ENCODE measurements at regions not wholly inside any gene's neighbourhood (a gene's known extent, or its start where the extent isn't known, plus 50 kb on each side); places are given as distances from the start of the nearest gene placed in this dataset.

- Histone ChIP-seq H3K27ac (ENCODE audit: low read depth, low read length) (no peak overlapping the region), H3K4me3 (ENCODE audit: extremely low read depth in 1 of 4, insufficient read depth in 2 of 4, low read depth in 3 of 4, low read length in 4 of 4) (no peak overlapping the region), H3K27me3 (replicated peaks in 1 of 4; ENCODE audit: control insufficient read depth in 3 of 4, extremely low read depth in 1 of 4, insufficient read depth in 3 of 4, low read length in 3 of 4) (peaks cover 0 to 1% (median 0%) of the 10 kb centered on the region in 4 experiments; a peak in 1 of 7 replicates), H2AFZ (ENCODE audit: low read length) (no peak overlapping the region), H3K4ac (replicated peaks; ENCODE audit: insufficient read length, low read depth, low read length) (no peak overlapping the region), H3K18ac (ENCODE audit: extremely low read depth, low read length) (no peak overlapping the region), H4K20me1 (replicated peaks in 1 of 2; ENCODE audit: control insufficient read depth in 1 of 2, insufficient read depth in 2 of 2, low read length in 2 of 2) (no peaks in the 10 kb centered on the region), H3K9me3 (ENCODE audit: insufficient read depth in 2 of 2, low read depth in 1 of 2, low read length in 1 of 2) (no peaks in the 10 kb centered on the region), H3K9ac (replicated peaks in 1 of 4; ENCODE audit: extremely low read depth in 1 of 4, low read depth in 3 of 4, low read length in 3 of 4) (no peak overlapping the region), H4K5ac (ENCODE audit: insufficient read length, low read depth, low read length) (no peak overlapping the region), H2BK20ac (ENCODE audit: low read length) (no peak overlapping the region), H3K14ac (ENCODE audit: insufficient read length) (no peak overlapping the region), H3K23me2 (ENCODE audit: low read depth, low read length) (no peaks in the 10 kb centered on the region; the same call in 1 of the 2 replicates), H3K56ac (replicated peaks; ENCODE audit: insufficient read length, low read depth, low read length) (no peak overlapping the region), H4K91ac (replicated peaks; ENCODE audit: insufficient read length, low read length) (no peak overlapping the region), H3K79me1 (ENCODE audit: low read depth, low read length) (no peaks in the 10 kb centered on the region), H2BK15ac (ENCODE audit: low read length) (no peak overlapping the region), H3K23ac (ENCODE audit: insufficient read length) (no peak overlapping the region), H3K79me2 (ENCODE audit: control insufficient read depth in 1 of 2, insufficient read depth in 2 of 2, low read length in 2 of 2) (no peaks in the 10 kb centered on the region), H4K8ac (ENCODE audit: extremely low read depth, insufficient read depth, low read length) (no peak overlapping the region), H3K4me1 (replicated peaks in 1 of 4; ENCODE audit: control insufficient read depth in 3 of 4, insufficient read depth in 4 of 4, low read length in 3 of 4) (no peaks in the 10 kb centered on the region), H2BK5ac (ENCODE audit: low read depth, low read length) (no peak overlapping the region), H3K36me3 (ENCODE audit: control insufficient read depth in 2 of 4, insufficient read depth in 4 of 4, low read length in 3 of 4) (no peaks in the 10 kb centered on the region), H3K4me2 (ENCODE audit: insufficient read depth in 1 of 2, low read depth in 2 of 2, low read length in 2 of 2) (no peak overlapping the region), H2BK12ac (ENCODE audit: low read depth, low read length) (no peak overlapping the region), H2AK5ac (ENCODE audit: low read depth, low read length) (no peak overlapping the region), H2BK120ac (replicated peaks; ENCODE audit: low read depth, low read length) (no peak overlapping the region)
- ChIA-PET CTCF (ENCODE audit: partially characterized antibody) (no interaction called here), POLR2A (ENCODE audit: partially characterized antibody) (no interaction called here)
- FAIRE-seq (no peak), DNase-seq (ENCODE audit: low read depth in 1 of 2, low spot score in 2 of 2) (no peak)
- 87% methylated on average over 3 of the region's 3 CpGs; no CpG with 5 or more reads in 1 of the 2 experiments for WGBS, 2 experiments (ENCODE audit: extremely low coverage in 1 of 2, insufficient coverage in 1 of 2, insufficient read length in 1 of 2, insufficient replicate concordance in 2 of 2, low coverage in 1 of 2, low lambda C conversion rate in 2 of 2, missing lambda C conversion rate in 1 of 2)
- TF ChIP-seq CBX8 (IDR thresholded peaks at IDR 0.05; ENCODE audit: borderline replicate concordance, low read depth, low read length) (no peak), KDM4A (IDR thresholded peaks at IDR 0.05; ENCODE audit: low read depth, low read length, severe bottlenecking) (no peak), PHF8 (conservative IDR thresholded peaks at IDR 0.05; ENCODE audit: low read depth, low read length) (no peak), SP4 (IDR thresholded peaks at IDR 0.05; ENCODE audit: low read length) (no peak), TAF7 (optimal IDR thresholded peaks at IDR 0.05; ENCODE audit: borderline replicate concordance, low read depth, low read length) (no peak), USF2 (IDR thresholded peaks at IDR 0.05; ENCODE audit: low read length) (no peak), ASH2L (IDR thresholded peaks at IDR 0.05; ENCODE audit: low read length) (no peak), SRF (IDR thresholded peaks at IDR 0.05; ENCODE audit: low read depth, low read length) (no peak), SIRT6 (IDR thresholded peaks at IDR 0.05; ENCODE audit: low read length) (no peak), EZH2 (IDR thresholded peaks at IDR 0.05; ENCODE audit: low read depth, low read length, severe bottlenecking) (no peak), JUN (IDR thresholded peaks at IDR 0.05; ENCODE audit: low read depth, low read length) (no peak), BCL11A (IDR thresholded peaks at IDR 0.05; ENCODE audit: low read depth in 2 of 2, low read length in 2 of 2) (no peak)
Observed at GRCh38 chr3:23127196-23127595, 75.9 kb upstream of the UBE2E2 start.

Data from H1 (cell line).